ENCODE measurements at regions not wholly inside any gene's neighbourhood (a gene's known extent, or its start where the extent isn't known, plus 50 kb on each side); places are given as distances from the start of the nearest gene placed in this dataset.

GRCh38 chr12:115320967-115321366 is 637.0 kb upstream of the TBX3 start (continued):
- no peak for TF ChIP-seq HDAC2 (IDR thresholded peaks at IDR 0.05; ENCODE audit: borderline replicate concordance in 1 of 2, low read depth in 2 of 2, low read length in 2 of 2)
- TF ChIP-seq TAF1 (IDR thresholded peaks at IDR 0.05; ENCODE audit: low read depth, low read length): no peak
- TF ChIP-seq MAX (IDR thresholded peaks at IDR 0.05): no peak
- no peak for TF ChIP-seq CBX5 (IDR thresholded peaks at IDR 0.05; ENCODE audit: low read depth, low read length)
- no peak for TF ChIP-seq RFX5 (IDR thresholded peaks at IDR 0.05; ENCODE audit: borderline replicate concordance, low read depth, low read length)

Measured in H1 (cell line).